Hindlimb muscle (tissue), 1 donor: ENCODE measurements at regions not wholly inside any gene's neighbourhood (a gene's known extent, or its start where the extent isn't known, plus 50 kb on each side); places are given as distances from the start of the nearest gene placed in this dataset.
"Not testable (repeated sequence)": the region's sequence is repeated elsewhere in the genome, so short reads cannot be mapped to it uniquely, and the experiment has no call there.

Experiments used
- DNase-seq: peaks from one replicate; pipeline ENCODE4 v3.0.0-alpha.2; 2013

- peak; percentile 71 for DNase-seq
These were observed 222.0 kb upstream of the LRIG3 start for GRCh38 chr12:59142183-59142790.

DNA sequence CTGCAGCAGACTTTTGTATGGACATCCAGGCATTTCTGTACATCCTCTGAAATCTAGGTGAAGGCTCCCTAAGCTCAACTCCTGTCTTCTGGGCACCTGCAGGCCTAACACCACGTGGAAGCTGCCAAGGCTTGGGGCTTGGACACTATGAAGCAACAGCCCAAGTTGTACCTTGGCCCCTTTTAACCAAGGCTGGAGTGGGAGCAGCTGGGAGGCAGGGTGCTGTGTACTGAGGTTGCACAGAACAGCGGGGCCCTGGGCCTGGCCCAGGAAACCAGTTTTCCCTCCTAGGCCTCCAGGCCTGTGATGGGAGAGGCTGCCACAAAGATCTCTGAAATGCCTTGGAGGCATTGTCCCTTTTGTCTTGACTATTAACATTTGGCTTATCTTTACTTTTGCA lies 214.4 kb upstream of the LRIG3 start:
- no peak for DNase-seq

GRCh38 chr12:59131462-59131861 lies 211.2 kb upstream of the LRIG3 start:
- no peak for DNase-seq

- peak; percentile 78 for DNase-seq
These were observed 202.5 kb upstream of the LRIG3 start for GRCh38 chr12:59122784-59123183.

- peak; percentile 48 for DNase-seq
These were observed 201.1 kb upstream of the LRIG3 start for GRCh38 chr12:59121451-59121850.

- DNase-seq, result no peak
These were observed 199.4 kb upstream of the LRIG3 start for GRCh38 chr12:59119676-59120075.

DNA sequence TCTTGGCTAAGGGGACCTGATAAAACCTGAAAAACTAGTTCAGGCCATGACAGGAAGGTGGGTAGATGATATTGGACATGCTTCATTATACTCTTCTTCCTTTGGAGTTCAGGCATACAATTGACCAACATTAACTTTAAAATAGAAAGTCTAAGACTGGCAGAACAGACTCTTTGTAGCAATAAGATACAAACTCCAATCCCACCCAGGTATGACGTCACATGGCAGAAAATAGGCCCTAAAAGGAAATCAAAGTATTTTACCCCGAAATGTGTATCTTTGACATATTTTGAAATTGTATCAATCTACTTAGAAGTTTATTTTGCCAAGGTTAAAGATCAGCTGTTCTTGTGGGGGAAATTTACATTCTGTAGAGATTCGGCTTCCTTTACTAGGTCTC lies 198.1 kb upstream of the LRIG3 start:
- no peak for DNase-seq

GRCh38 chr12:59115995-59116394 lies 195.7 kb upstream of the LRIG3 start:
- no peak for DNase-seq

DNA sequence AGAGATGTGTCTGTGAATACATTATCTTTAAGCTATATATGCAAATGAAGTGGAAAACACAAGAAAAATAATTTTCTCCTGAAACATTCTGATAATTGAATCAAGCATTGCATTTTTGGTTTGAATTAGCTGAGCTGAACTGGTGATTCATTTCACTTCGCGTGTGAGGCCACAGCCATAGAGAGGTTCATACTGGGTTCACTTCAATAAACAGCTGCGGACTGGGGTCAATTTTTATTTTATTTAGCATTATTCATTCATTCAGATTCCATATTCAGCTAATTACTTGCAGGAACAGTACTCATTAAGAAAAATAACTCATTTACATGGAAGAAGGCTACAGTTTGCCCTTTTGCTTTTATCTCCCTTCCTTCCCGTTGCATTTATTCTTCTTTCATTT lies 195.2 kb upstream of the LRIG3 start:
- no peak for DNase-seq

DNA sequence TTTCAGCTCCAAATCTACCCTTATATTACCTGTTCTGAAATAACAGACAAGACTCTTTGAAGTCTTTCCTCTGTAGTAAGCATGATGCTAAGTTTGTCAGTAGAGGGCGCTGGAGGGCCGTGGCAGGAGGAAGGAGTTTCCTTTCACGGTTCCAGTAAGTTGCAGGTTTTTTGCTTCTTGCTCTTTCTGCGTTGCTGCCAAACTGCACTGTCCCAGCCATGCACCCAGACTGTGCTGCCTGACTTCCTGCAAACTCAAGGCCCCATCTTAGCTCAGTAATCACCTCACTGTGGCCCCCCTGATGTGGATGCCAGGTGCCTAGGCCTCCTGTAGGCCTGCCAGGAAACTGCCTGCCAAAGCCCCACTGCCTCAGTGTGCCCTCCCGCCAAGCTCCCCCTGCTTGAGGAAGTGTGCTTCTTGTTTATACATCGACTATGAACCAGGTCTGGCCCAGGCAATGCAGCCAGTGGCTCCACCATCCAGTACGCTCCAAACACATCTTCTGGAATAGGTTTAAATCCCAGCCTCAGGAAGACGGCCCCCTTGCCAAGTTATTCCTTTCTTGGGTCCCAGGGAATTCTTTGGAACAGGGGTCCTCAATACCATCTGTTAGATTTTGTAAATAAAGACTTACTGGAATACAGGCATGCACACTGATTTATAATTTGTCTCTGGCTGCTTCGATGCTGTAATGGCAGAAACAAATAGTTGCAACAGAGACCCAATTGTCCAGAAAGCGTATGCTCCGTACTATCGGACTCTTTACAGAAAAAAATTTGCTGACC lies 193.7 kb upstream of the LRIG3 start:
- DNase-seq, result peak; percentile 89

- DNase-seq, result no peak
These were observed 191.5 kb upstream of the LRIG3 start for GRCh38 chr12:59111851-59112250.

- DNase-seq, result not testable (repeated sequence)
These were observed 188.2 kb upstream of the LRIG3 start for GRCh38 chr12:59108516-59108915.

DNA sequence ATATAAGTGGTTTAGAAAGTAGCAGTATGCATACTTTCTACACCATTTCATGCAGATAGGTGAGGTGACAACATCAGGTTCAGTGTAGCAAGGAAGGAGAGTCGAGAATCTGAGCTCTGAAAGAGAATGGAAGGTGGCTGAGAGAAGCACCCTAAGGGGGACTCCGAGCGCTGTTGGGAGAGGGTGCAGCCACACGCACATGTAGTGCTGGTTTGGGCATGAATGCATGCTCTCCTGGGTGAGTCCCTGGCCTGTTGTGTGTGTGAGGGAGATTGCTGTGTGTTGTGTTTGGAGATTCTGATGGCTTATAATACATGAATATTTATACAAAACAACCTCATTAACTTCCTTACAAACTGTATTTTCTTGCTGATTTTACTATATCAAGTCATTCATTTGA lies 180.3 kb upstream of the LRIG3 start:
- no peak for DNase-seq

- DNase-seq, result no peak
These were observed 177.6 kb upstream of the LRIG3 start for GRCh38 chr12:59097876-59098275.

GRCh38 chr12:59096246-59096645 lies 175.9 kb upstream of the LRIG3 start:
- DNase-seq, result no peak

- no peak for DNase-seq
These were observed 172.9 kb upstream of the LRIG3 start for GRCh38 chr12:59093073-59093772.

- peak; percentile 79 for DNase-seq
These were observed 168.4 kb upstream of the LRIG3 start for GRCh38 chr12:59088673-59089072.

DNA sequence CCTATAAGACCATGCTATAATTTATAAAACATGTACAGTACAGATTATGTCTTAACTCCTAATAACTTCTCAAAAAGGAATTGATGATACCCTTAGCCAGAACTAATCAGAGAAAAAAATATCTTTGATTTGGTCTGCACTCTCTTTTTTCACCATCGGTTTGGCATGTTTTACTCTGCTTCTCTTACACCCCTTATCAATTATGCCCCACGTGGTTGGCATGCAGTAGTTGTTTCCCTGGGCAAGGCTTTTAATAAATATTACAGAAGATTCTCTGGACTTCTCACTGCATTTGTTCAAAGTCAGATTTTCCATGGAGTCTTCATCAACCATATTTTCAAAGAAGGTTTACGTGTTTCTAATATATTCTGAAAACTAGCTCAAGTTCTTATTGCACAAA lies 167.4 kb upstream of the LRIG3 start:
- no peak for DNase-seq

- DNase-seq, result no peak
These were observed 166.9 kb upstream of the LRIG3 start for GRCh38 chr12:59087077-59087673.

- DNase-seq, result no peak
These were observed 165.8 kb upstream of the LRIG3 start for GRCh38 chr12:59086126-59086525.

- no peak for DNase-seq
These were observed 165.4 kb upstream of the LRIG3 start for GRCh38 chr12:59085690-59086089.

DNA sequence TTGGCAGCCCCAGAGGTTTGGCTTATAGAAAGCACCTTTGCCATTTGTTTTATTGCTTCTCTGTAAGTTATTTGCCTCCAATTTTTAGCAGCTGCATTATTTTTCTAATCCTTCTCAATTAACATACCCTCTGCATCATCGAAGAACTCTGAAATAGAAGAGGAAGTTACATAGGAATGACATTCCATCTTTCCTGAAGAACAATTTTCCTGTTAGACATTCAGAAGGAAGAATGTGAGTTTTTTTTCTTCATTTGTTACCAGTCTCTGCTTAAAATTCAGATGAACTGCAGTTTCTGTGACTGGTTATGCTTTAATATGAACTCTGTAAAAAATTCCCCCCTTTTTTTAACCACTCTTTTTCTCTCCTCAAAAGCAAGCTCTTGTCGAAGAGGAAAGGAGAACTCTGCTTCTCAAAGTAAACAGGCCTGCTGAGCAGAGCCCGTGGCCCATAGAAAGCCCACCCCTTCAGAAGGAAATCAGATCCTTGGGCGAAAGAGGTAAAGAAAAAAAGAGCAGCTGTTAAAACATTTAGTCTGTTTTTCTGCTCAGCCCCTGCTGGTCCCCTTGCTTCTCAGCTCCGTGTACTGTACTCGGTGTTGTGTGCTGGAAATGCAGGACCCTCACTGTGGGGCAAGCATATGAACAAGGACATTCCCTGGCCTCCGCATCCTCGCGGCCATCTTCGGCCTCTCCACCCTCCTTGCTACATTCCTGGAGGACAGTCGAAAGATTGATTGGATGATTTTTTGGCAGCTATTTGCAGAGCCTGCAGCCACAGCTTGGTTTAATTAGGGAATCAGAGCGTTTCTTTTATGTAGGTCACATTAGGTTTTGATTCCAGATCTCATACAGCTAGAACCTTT lies 164.4 kb upstream of the LRIG3 start:
- peak; percentile 80 for DNase-seq
